Naive thymus-derived CD4-positive, alpha-beta T cell (primary cell): ENCODE measurements at regions not wholly inside any gene's neighbourhood (a gene's known extent, or its start where the extent isn't known, plus 50 kb on each side); places are given as distances from the start of the nearest gene placed in this dataset.

Experiments
- ATAC-seq: fragments of 150-1000 bp; cut with Tn5 transposase; 2 replicates; pipeline ENCODE4 v1.10.0; 2021; ENCODE audit warnings: mild to moderate bottlenecking, moderate library complexity
- CTCF ChIA-PET: fragments of 350-600 bp; sonication (Branson Sonifier 250); formaldehyde crosslinking; loops from one replicate; lab custom pipeline; 2021; ENCODE audit warnings: antibody characterized with exemption; lab: Charles Lee
- POLR2A ChIA-PET: fragments of 350-600 bp; sonication (Branson Sonifier 250); formaldehyde crosslinking; loops from one replicate; lab custom pipeline; 2021; ENCODE audit warnings: antibody characterized with exemption, inconsistent platforms; lab: Charles Lee
- DNase-seq, 9 donors: peaks; one replicate each; pipeline versions ENCODE4 v3.0.0 to v3.0.0-alpha.2; 2020 to 2022; ENCODE audit warnings: mixed read lengths in 1 of 9
- H3K27ac ChIP-seq: one replicate; pipeline ENCODE4 v1.7.0; 2013; ENCODE audit warnings: mild to moderate bottlenecking, low read depth, low read length, moderate library complexity
- H3K27me3 ChIP-seq, 2 donors: one replicate each; pipeline ENCODE4 v1.7.0; 2013; ENCODE audit warnings: low read length in 2 of 2, mild to moderate bottlenecking in 2 of 2, moderate library complexity in 2 of 2; ENCODE audit not compliant: control insufficient read depth in 2 of 2, insufficient read depth in 2 of 2
- H3K36me3 ChIP-seq, 3 experiments: 1 replicate in 2 of 3; 2 replicates in 1 of 3; pipeline ENCODE4 v1.7.0; 2013; ENCODE audit warnings: low read length in 3 of 3, mild to moderate bottlenecking in 3 of 3, moderate library complexity in 1 of 3; ENCODE audit not compliant: insufficient read depth in 3 of 3, control insufficient read depth in 2 of 3
- H3K4me1 ChIP-seq, 2 donors: one replicate each; pipeline ENCODE4 v1.7.0; 2013; ENCODE audit warnings: low read length in 2 of 2, mild to moderate bottlenecking in 2 of 2, moderate library complexity in 1 of 2; ENCODE audit not compliant: control insufficient read depth in 2 of 2, insufficient read depth in 2 of 2
- H3K4me3 ChIP-seq: 2 replicates; pipeline ENCODE4 v1.7.0; 2013; ENCODE audit warnings: mild to moderate bottlenecking, low read length
- H3K9me3 ChIP-seq, 3 experiments: 1 replicate in 2 of 3; 2 replicates in 1 of 3; pipeline ENCODE4 v1.7.0; 2013; ENCODE audit warnings: low read length in 3 of 3; ENCODE audit not compliant: control insufficient read depth in 2 of 3
- H3K27ac Mint-ChIP-seq, 9 donors: one replicate each; pipeline ENCODE4 v1.8.0; 2020 to 2022; ENCODE audit warnings: mixed read lengths in 9 of 9, mild to moderate bottlenecking in 8 of 9, moderate library complexity in 5 of 9, inconsistent platforms in 2 of 9
- H3K27me3 Mint-ChIP-seq, 5 donors: one replicate each; pipeline ENCODE4 v1.8.0; 2021 to 2022; ENCODE audit warnings: mixed read lengths in 5 of 5, mild to moderate bottlenecking in 1 of 5
- H3K36me3 Mint-ChIP-seq, 5 donors: one replicate each; pipeline ENCODE4 v1.8.0; 2020 to 2022; ENCODE audit warnings: mixed read lengths in 5 of 5, mild to moderate bottlenecking in 3 of 5, inconsistent platforms in 1 of 5
- H3K4me1 Mint-ChIP-seq, 7 donors: one replicate each; pipeline ENCODE4 v1.8.0; 2020 to 2022; ENCODE audit warnings: mixed read lengths in 7 of 7, mild to moderate bottlenecking in 3 of 7, inconsistent platforms in 1 of 7
- H3K4me3 Mint-ChIP-seq, 10 donors: one replicate each; pipeline ENCODE4 v1.8.0; 2020 to 2022; ENCODE audit warnings: mild to moderate bottlenecking in 10 of 10, mixed read lengths in 10 of 10, moderate library complexity in 6 of 10, inconsistent platforms in 2 of 10
- H3K9me3 Mint-ChIP-seq, 11 donors: one replicate each; pipeline ENCODE4 v1.8.0; 2020 to 2022; ENCODE audit warnings: mixed read lengths in 11 of 11, mild to moderate bottlenecking in 4 of 11, inconsistent platforms in 1 of 11, moderate library complexity in 1 of 11
- intact Hi-C, 2 donors: fragments of 100-400 bp; cut with micrococcal nuclease; formaldehyde crosslinking; loops; one replicate each; pipeline ENCODE4 v1.15.1; 2023

- no peak overlapping the region for H3K4me3 ChIP-seq
- no peaks in the 10 kb centered on the region for H3K4me1 ChIP-seq
- peaks cover 0 to 5% of the 10 kb centered on the region in 2 donors for H3K27me3 ChIP-seq
- intact Hi-C loops = no loop called here
- H3K27ac Mint-ChIP-seq = no peak overlapping the region
- H3K4me1 Mint-ChIP-seq = no peaks in the 10 kb centered on the region
- H3K9me3 ChIP-seq = no peaks in the 10 kb centered on the region
- no peaks in the 10 kb centered on the region for H3K9me3 Mint-ChIP-seq
- ATAC-seq = no peak
- H3K36me3 ChIP-seq = no peaks in the 10 kb centered on the region
- CTCF ChIA-PET = no interaction called here
- H3K36me3 Mint-ChIP-seq = no peaks in the 10 kb centered on the region
- H3K27ac ChIP-seq = no peak overlapping the region
- peaks cover 5 to 41% (median 29%) of the 10 kb centered on the region in 5 donors for H3K27me3 Mint-ChIP-seq
- POLR2A ChIA-PET = no interaction called here
- no peak overlapping the region for H3K4me3 Mint-ChIP-seq
- no peak for DNase-seq
Observed at GRCh38 chr13:27857282-27857681, 62.5 kb upstream of the PDX1 start.

DNA sequence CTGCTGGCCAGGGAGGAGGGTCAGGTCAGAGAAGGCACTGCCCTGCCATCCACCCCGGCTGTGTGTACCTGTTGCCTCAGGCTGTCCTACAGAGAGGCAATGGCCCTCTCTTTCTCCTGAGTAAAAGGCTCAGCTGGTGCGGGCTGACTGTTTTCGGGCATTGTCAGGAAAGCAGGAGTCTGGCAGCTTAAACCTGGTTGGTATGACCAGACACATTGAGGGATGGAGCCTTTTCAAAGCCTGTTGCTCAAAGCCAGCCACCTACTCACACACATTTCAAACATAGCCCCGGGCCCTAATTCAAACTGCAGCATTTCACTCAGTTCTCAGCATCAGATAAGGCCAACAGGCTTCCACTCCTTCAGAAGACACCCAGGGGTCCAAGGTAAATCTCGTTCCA lies 61.8 kb upstream of the PDX1 start:
- H3K4me1 Mint-ChIP-seq = peaks cover 0 to 2% (median 0%) of the 10 kb centered on the region in 7 donors
- intact Hi-C loops = no loop called here
- no peak for ATAC-seq
- peaks cover 10 to 38% (median 32%) of the 10 kb centered on the region in 5 donors for H3K27me3 Mint-ChIP-seq
- POLR2A ChIA-PET = no interaction called here
- Histone ChIP-seq H3K4me3 (no peak overlapping the region), H3K4me1 (no peaks in the 10 kb centered on the region), H3K27me3 (peaks cover 0 to 5% of the 10 kb centered on the region in 2 donors), H3K9me3 (no peaks in the 10 kb centered on the region), H3K36me3 (no peaks in the 10 kb centered on the region), H3K27ac (no peak overlapping the region)
- H3K4me3 Mint-ChIP-seq = no peak overlapping the region
- no peaks in the 10 kb centered on the region for H3K36me3 Mint-ChIP-seq
- CTCF ChIA-PET = no interaction called here
- H3K9me3 Mint-ChIP-seq = no peaks in the 10 kb centered on the region
- no peak for DNase-seq
- no peak overlapping the region for H3K27ac Mint-ChIP-seq

DNA sequence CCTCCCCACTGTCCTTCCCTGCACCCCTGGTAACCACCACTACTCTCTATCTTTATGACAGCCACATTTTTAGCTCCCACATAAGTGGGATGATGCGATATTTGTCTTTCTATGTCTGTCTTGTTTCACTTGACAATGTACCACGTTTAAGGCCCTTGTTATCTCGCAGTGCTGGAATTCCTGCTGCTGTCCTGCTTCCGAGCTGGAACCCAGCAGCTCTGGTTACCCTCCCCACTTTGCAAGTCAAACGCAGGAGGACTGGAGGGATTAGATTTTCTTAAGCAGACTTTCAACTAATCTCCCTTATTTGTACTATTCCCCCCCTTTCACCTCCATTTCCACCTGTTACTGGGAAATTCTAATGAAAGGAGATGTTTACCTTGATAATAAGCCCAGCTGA lies 59.1 kb upstream of the PDX1 start:
- no peaks in the 10 kb centered on the region for H3K9me3 Mint-ChIP-seq
- peaks cover 18 to 45% (median 32%) of the 10 kb centered on the region in 5 donors for H3K27me3 Mint-ChIP-seq
- H3K4me3 ChIP-seq = no peak overlapping the region
- no peaks in the 10 kb centered on the region for H3K36me3 ChIP-seq
- H3K27ac ChIP-seq = no peak overlapping the region
- H3K4me3 Mint-ChIP-seq = no peak overlapping the region
- H3K4me1 ChIP-seq = no peaks in the 10 kb centered on the region
- no peaks in the 10 kb centered on the region for H3K9me3 ChIP-seq
- H3K4me1 Mint-ChIP-seq = peaks cover 0 to 2% (median 0%) of the 10 kb centered on the region in 7 donors
- POLR2A ChIA-PET = no interaction called here
- intact Hi-C loops = no loop called here
- H3K36me3 Mint-ChIP-seq = no peaks in the 10 kb centered on the region
- DNase-seq = no peak
- CTCF ChIA-PET = no interaction called here
- ATAC-seq = no peak
- no peak overlapping the region for H3K27ac Mint-ChIP-seq
- H3K27me3 ChIP-seq = no peaks in the 10 kb centered on the region

- Mint-ChIP-seq H3K4me1 (peaks cover 0 to 2% (median 0%) of the 10 kb centered on the region in 7 donors), H3K27me3 (peaks cover 18 to 45% (median 28%) of the 10 kb centered on the region in 5 donors), H3K9me3 (no peaks in the 10 kb centered on the region), H3K36me3 (no peaks in the 10 kb centered on the region), H3K4me3 (no peak overlapping the region), H3K27ac (no peak overlapping the region)
- no peak overlapping the region for H3K4me3 ChIP-seq
- H3K27ac ChIP-seq = no peak overlapping the region
- no peaks in the 10 kb centered on the region for H3K4me1 ChIP-seq
- no peaks in the 10 kb centered on the region for H3K36me3 ChIP-seq
- no peaks in the 10 kb centered on the region for H3K9me3 ChIP-seq
- CTCF ChIA-PET = no interaction called here
- ATAC-seq (no peak), DNase-seq (no peak)
- no peaks in the 10 kb centered on the region for H3K27me3 ChIP-seq
- intact Hi-C loops = no loop called here
- POLR2A ChIA-PET = no interaction called here
Observed at GRCh38 chr13:27861165-27861564, 58.6 kb upstream of the PDX1 start.

GRCh38 chr13:27868641-27869435 lies 51.0 kb upstream of the PDX1 start:
- intact Hi-C loops = loop anchor here in 1 of 2 donors (1.0 kb wide), 1 partner anchor 115 kb away; no protein-coding TSS in a partner anchor
- POLR2A ChIA-PET = interaction anchor here (1.0 kb wide), 1 partner anchor 13 kb away, joined by 3 read pairs; no protein-coding TSS in a partner anchor
- H3K9me3 Mint-ChIP-seq = no peaks in the 10 kb centered on the region
- no peaks in the 10 kb centered on the region for H3K4me1 Mint-ChIP-seq
- H3K27me3 ChIP-seq = no peaks in the 10 kb centered on the region
- H3K4me1 ChIP-seq = no peaks in the 10 kb centered on the region
- H3K27me3 Mint-ChIP-seq = peaks cover 23 to 50% (median 40%) of the 10 kb centered on the region in 5 donors
- ATAC-seq (no peak), DNase-seq (no peak)
- CTCF ChIA-PET = interaction anchor here (0.9 to 1.5 kb wide), 2 partner anchors 38 to 115 kb away, joined by 3 to 4 read pairs; no protein-coding TSS in a partner anchor
- no peak overlapping the region for H3K27ac Mint-ChIP-seq
- H3K36me3 ChIP-seq = no peaks in the 10 kb centered on the region
- no peaks in the 10 kb centered on the region for H3K9me3 ChIP-seq
- no peak overlapping the region for H3K4me3 Mint-ChIP-seq
- no peaks in the 10 kb centered on the region for H3K36me3 Mint-ChIP-seq
- H3K27ac ChIP-seq = no peak overlapping the region
- H3K4me3 ChIP-seq = no peak overlapping the region

GRCh38 chr13:27869436-27870095 lies 50.2 kb upstream of the PDX1 start:
- no peak for DNase-seq
- Mint-ChIP-seq H3K27ac (no peak overlapping the region), H3K4me1 (no peaks in the 10 kb centered on the region), H3K27me3 (peaks cover 17 to 47% (median 39%) of the 10 kb centered on the region in 5 donors), H3K36me3 (no peaks in the 10 kb centered on the region), H3K9me3 (no peaks in the 10 kb centered on the region), H3K4me3 (no peak overlapping the region)
- H3K27ac ChIP-seq = no peak overlapping the region
- ChIA-PET CTCF (interaction anchor here (0.9 to 1.5 kb wide), 2 partner anchors 39 to 115 kb away, joined by 3 to 4 read pairs; no protein-coding TSS in a partner anchor), POLR2A (interaction anchor here (1.0 kb wide), 1 partner anchor 12 kb away, joined by 3 read pairs; no protein-coding TSS in a partner anchor)
- no peak for ATAC-seq
- no peaks in the 10 kb centered on the region for H3K9me3 ChIP-seq
- intact Hi-C loops = loop anchor here in 1 of 2 donors (1.0 kb wide), 1 partner anchor 115 kb away; no protein-coding TSS in a partner anchor
- H3K4me1 ChIP-seq = no peaks in the 10 kb centered on the region
- H3K27me3 ChIP-seq = no peaks in the 10 kb centered on the region
- H3K4me3 ChIP-seq = no peak overlapping the region
- H3K36me3 ChIP-seq = no peaks in the 10 kb centered on the region
